ENCODE measurements at regions not wholly inside any gene's neighbourhood (a gene's known extent, or its start where the extent isn't known, plus 50 kb on each side); places are given as distances from the start of the nearest gene placed in this dataset.
"Not testable (repeated sequence)": the region's sequence is repeated elsewhere in the genome, so short reads cannot be mapped to it uniquely, and the experiment has no call there.

- peaks cover 0 to 8% (median 1%) of the 10 kb centered on the region in 3 donors for H3K36me3 Mint-ChIP-seq
- H3K27ac Mint-ChIP-seq = no peak overlapping the region
- Histone ChIP-seq H3K4me3 (ENCODE audit: low read length) (no peak overlapping the region), H3K4me1 (ENCODE audit: insufficient read depth, low read length) (no peaks in the 10 kb centered on the region), H3K36me3 (ENCODE audit: insufficient read depth, low read length) (no peaks in the 10 kb centered on the region), H3K27ac (ENCODE audit: low read depth, low read length) (no peak overlapping the region), H3K9me3 (ENCODE audit: low read length) (no peaks in the 10 kb centered on the region), H3K27me3 (ENCODE audit: insufficient read depth, low read length, poor library complexity, severe bottlenecking) (no peaks in the 10 kb centered on the region)
- CTCF ChIA-PET = no interaction called here
- no peak overlapping the region for H3K4me3 Mint-ChIP-seq
- H3K27me3 Mint-ChIP-seq = peaks cover 15 to 37% of the 10 kb centered on the region in 2 donors
- POLR2A ChIA-PET = no interaction called here
- DNase-seq = no peak
- H3K4me1 Mint-ChIP-seq = peaks cover 0 to 6% (median 0%) of the 10 kb centered on the region in 3 donors
- H3K9me3 Mint-ChIP-seq = peaks cover 0 to 2% (median 0%) of the 10 kb centered on the region in 5 donors
These were observed 72.1 kb upstream of the EPB41L1 start for GRCh38 chr20:36082315-36082915.

GRCh38 chr20:36083200-36083599 lies 71.3 kb upstream of the EPB41L1 start:
- H3K4me1 Mint-ChIP-seq; CTCF ChIA-PET; H3K27ac ChIP-seq (ENCODE audit: low read depth, low read length): not testable (repeated sequence)

GRCh38 chr20:36084356-36084755 lies 70.2 kb upstream of the EPB41L1 start:
- Mint-ChIP-seq H3K4me1 (peaks cover 0 to 6% (median 0%) of the 10 kb centered on the region in 3 donors), H3K27ac (no peak overlapping the region), H3K4me3 (no peak overlapping the region), H3K27me3 (peaks cover 15 to 42% of the 10 kb centered on the region in 2 donors), H3K36me3 (peaks cover 0 to 8% (median 1%) of the 10 kb centered on the region in 3 donors), H3K9me3 (peaks cover 0 to 2% (median 0%) of the 10 kb centered on the region in 5 donors)
- no peak for DNase-seq
- Histone ChIP-seq H3K9me3 (ENCODE audit: low read length) (no peaks in the 10 kb centered on the region), H3K36me3 (ENCODE audit: insufficient read depth, low read length) (no peaks in the 10 kb centered on the region), H3K4me3 (ENCODE audit: low read length) (no peak overlapping the region), H3K27ac (ENCODE audit: low read depth, low read length) (no peak overlapping the region), H3K4me1 (ENCODE audit: insufficient read depth, low read length) (no peaks in the 10 kb centered on the region), H3K27me3 (ENCODE audit: insufficient read depth, low read length, poor library complexity, severe bottlenecking) (no peaks in the 10 kb centered on the region)
- ChIA-PET CTCF (no interaction called here), POLR2A (no interaction called here)

More at GRCh38 chr20:36083200-36083599, 71.3 kb upstream of the EPB41L1 start:
- H3K27me3 Mint-ChIP-seq = peaks cover 18 to 36% of the 10 kb centered on the region in 2 donors
- DNase-seq; H3K27ac Mint-ChIP-seq; H3K4me3 Mint-ChIP-seq; H3K9me3 Mint-ChIP-seq; H3K36me3 ChIP-seq (ENCODE audit: insufficient read depth, low read length); H3K27me3 ChIP-seq (ENCODE audit: insufficient read depth, low read length, poor library complexity, severe bottlenecking); H3K36me3 Mint-ChIP-seq; POLR2A ChIA-PET; H3K4me1 ChIP-seq (ENCODE audit: insufficient read depth, low read length); H3K9me3 ChIP-seq (ENCODE audit: low read length); H3K4me3 ChIP-seq (ENCODE audit: low read length): not testable (repeated sequence)

GRCh38 chr20:36084897-36085613 lies 69.5 kb upstream of the EPB41L1 start:
- no peak for DNase-seq
- CTCF ChIA-PET = interaction anchor here (1.1 kb wide), 1 partner anchor 54 kb away, joined by 3 read pairs; no protein-coding TSS in a partner anchor
- Histone ChIP-seq H3K4me3 (ENCODE audit: low read length) (no peak overlapping the region), H3K36me3 (ENCODE audit: insufficient read depth, low read length) (no peaks in the 10 kb centered on the region), H3K4me1 (ENCODE audit: insufficient read depth, low read length) (no peaks in the 10 kb centered on the region), H3K27ac (ENCODE audit: low read depth, low read length) (no peak overlapping the region), H3K27me3 (ENCODE audit: insufficient read depth, low read length, poor library complexity, severe bottlenecking) (no peaks in the 10 kb centered on the region), H3K9me3 (ENCODE audit: low read length) (no peaks in the 10 kb centered on the region)
- H3K27ac Mint-ChIP-seq = no peak overlapping the region
- peaks cover 0 to 2% (median 0%) of the 10 kb centered on the region in 5 donors for H3K9me3 Mint-ChIP-seq
- H3K36me3 Mint-ChIP-seq = peaks cover 0 to 8% (median 0%) of the 10 kb centered on the region in 3 donors
- H3K4me3 Mint-ChIP-seq = no peak overlapping the region
- H3K27me3 Mint-ChIP-seq = peaks cover 14 to 40% of the 10 kb centered on the region in 2 donors
- H3K4me1 Mint-ChIP-seq = peaks cover 0 to under 1% (median 0%) of the 10 kb centered on the region in 3 donors
- POLR2A ChIA-PET = no interaction called here

GRCh38 chr20:36085686-36086267 lies 68.8 kb upstream of the EPB41L1 start:
- no peak overlapping the region for H3K4me3 Mint-ChIP-seq

GRCh38 chr20:36086767-36087166 lies 67.8 kb upstream of the EPB41L1 start:
- ChIA-PET CTCF (interaction anchor here (0.8 kb wide), 1 partner anchor 94 kb away, joined by 3 read pairs; no protein-coding TSS in a partner anchor), POLR2A (interaction anchor here (0.6 kb wide), 1 partner anchor 113 kb away, joined by 3 read pairs; no protein-coding TSS in a partner anchor)
- Histone ChIP-seq H3K27ac (ENCODE audit: low read depth, low read length) (no peak overlapping the region), H3K27me3 (ENCODE audit: insufficient read depth, low read length, poor library complexity, severe bottlenecking) (peaks cover 7% of the 10 kb centered on the region), H3K4me1 (ENCODE audit: insufficient read depth, low read length) (peaks cover 3% of the 10 kb centered on the region), H3K4me3 (ENCODE audit: low read length) (no peak overlapping the region), H3K36me3 (ENCODE audit: insufficient read depth, low read length) (no peaks in the 10 kb centered on the region), H3K9me3 (ENCODE audit: low read length) (no peaks in the 10 kb centered on the region)
- H3K27ac Mint-ChIP-seq = no peak overlapping the region
- no peak for DNase-seq
- peaks cover 0 to 3% (median 3%) of the 10 kb centered on the region in 3 donors for H3K4me1 Mint-ChIP-seq
- peaks cover 0 to 8% (median 0%) of the 10 kb centered on the region in 3 donors for H3K36me3 Mint-ChIP-seq
- H3K27me3 Mint-ChIP-seq = peaks cover 26 to 56% of the 10 kb centered on the region in 2 donors
- H3K4me3 Mint-ChIP-seq = no peak overlapping the region
- H3K9me3 Mint-ChIP-seq = peaks cover 0 to 2% (median 0%) of the 10 kb centered on the region in 5 donors

More at GRCh38 chr20:36085686-36086267, 68.8 kb upstream of the EPB41L1 start:
- Mint-ChIP-seq H3K4me1 (no peaks in the 10 kb centered on the region), H3K27me3 (peaks cover 18 to 46% of the 10 kb centered on the region in 2 donors), H3K36me3 (peaks cover 0 to 8% (median 0%) of the 10 kb centered on the region in 3 donors), H3K27ac (no peak overlapping the region), H3K9me3 (peaks cover 0 to 2% (median 0%) of the 10 kb centered on the region in 5 donors)
- H3K4me3 ChIP-seq (ENCODE audit: low read length) = no peak overlapping the region
- no peak overlapping the region for H3K27ac ChIP-seq (ENCODE audit: low read depth, low read length)
- H3K9me3 ChIP-seq (ENCODE audit: low read length) = no peaks in the 10 kb centered on the region
- CTCF ChIA-PET = interaction anchor here (0.8 to 1.1 kb wide), 2 partner anchors 53 to 93 kb away, joined by 3 read pairs; no protein-coding TSS in a partner anchor
- no peaks in the 10 kb centered on the region for H3K27me3 ChIP-seq (ENCODE audit: insufficient read depth, low read length, poor library complexity, severe bottlenecking)
- H3K36me3 ChIP-seq (ENCODE audit: insufficient read depth, low read length) = no peaks in the 10 kb centered on the region
- no peaks in the 10 kb centered on the region for H3K4me1 ChIP-seq (ENCODE audit: insufficient read depth, low read length)
- no peak for DNase-seq
- POLR2A ChIA-PET = no interaction called here

- POLR2A ChIA-PET = no interaction called here
- peaks cover 31 to 53% of the 10 kb centered on the region in 2 donors for H3K27me3 Mint-ChIP-seq
- no peak for DNase-seq
- peaks cover 0 to 1% (median 0%) of the 10 kb centered on the region in 5 donors for H3K9me3 Mint-ChIP-seq
- peaks cover 11 to 19% (median 11%) of the 10 kb centered on the region in 3 donors for H3K4me1 Mint-ChIP-seq
- H3K9me3 ChIP-seq (ENCODE audit: low read length) = no peaks in the 10 kb centered on the region
- H3K4me3 Mint-ChIP-seq = no peak overlapping the region
- CTCF ChIA-PET = no interaction called here
- no peak overlapping the region for H3K4me3 ChIP-seq (ENCODE audit: low read length)
- H3K4me1 ChIP-seq (ENCODE audit: insufficient read depth, low read length) = peaks cover 14% of the 10 kb centered on the region
- H3K36me3 ChIP-seq (ENCODE audit: insufficient read depth, low read length) = no peaks in the 10 kb centered on the region
- H3K36me3 Mint-ChIP-seq = peaks cover 2 to 3% (median 3%) of the 10 kb centered on the region in 3 donors
- H3K27ac ChIP-seq (ENCODE audit: low read depth, low read length) = no peak overlapping the region
- H3K27ac Mint-ChIP-seq = no peak overlapping the region
- peaks cover 14% of the 10 kb centered on the region for H3K27me3 ChIP-seq (ENCODE audit: insufficient read depth, low read length, poor library complexity, severe bottlenecking)
These were observed 64.3 kb upstream of the EPB41L1 start for GRCh38 chr20:36090223-36090622.
